Mucosa of descending colon (tissue), 3 donors: ENCODE measurements at regions not wholly inside any gene's neighbourhood (a gene's known extent, or its start where the extent isn't known, plus 50 kb on each side); places are given as distances from the start of the nearest gene placed in this dataset.

ENCODE experiments used
- ATAC-seq: fragments of 200-7000 bp; cut with Tn5 transposase; one replicate; pipeline ENCODE4 v1.9.1; 2020; ENCODE audit warnings: mild to moderate bottlenecking, moderate library complexity
- DNase-seq, 3 donors: peaks; one replicate each; pipeline ENCODE4 v3.0.0-alpha.2; 2020
- H3K36me3 ChIP-seq: fragments of 200-600 bp; one replicate; pipeline ENCODE4 v1.8.0; 2021; ENCODE audit warnings: low read depth, mild to moderate bottlenecking
- H3K4me1 ChIP-seq: fragments of 200-600 bp; one replicate; pipeline ENCODE4 v1.8.0; 2021; ENCODE audit warnings: low read depth, mild to moderate bottlenecking
- H3K4me3 ChIP-seq: fragments of 200-600 bp; one replicate; pipeline ENCODE4 v1.8.0; 2021; ENCODE audit warnings: mild to moderate bottlenecking
- H3K9me3 ChIP-seq: fragments of 200-600 bp; one replicate; pipeline ENCODE4 v1.8.0; 2021; ENCODE audit warnings: mild to moderate bottlenecking
- intact Hi-C, 2 donors: fragments of 100-400 bp; cut with DNase I in 1 of 2; cut with micrococcal nuclease in 1 of 2; formaldehyde crosslinking; loops; one replicate each; pipeline versions ENCODE4 v1.11.0 to v1.11.1; 2022; cut with DNase I, micrococcal nuclease
- TF ChIP-seq, protein P1 (sequence below): fragments of 200-600 bp; IDR thresholded peaks from one replicate; pipeline ENCODE4 v1.8.0; 2022; ENCODE audit warnings: antibody characterized with exemption, mild to moderate bottlenecking
- donor health status: DM: no; HTN: no; CAD: no; lungs with moderate emphysema.
- donor health status: DM: no; HTN: no; CAD: no.
- donor health status: DM: no; HTN: yes; CAD: no.

DNA sequence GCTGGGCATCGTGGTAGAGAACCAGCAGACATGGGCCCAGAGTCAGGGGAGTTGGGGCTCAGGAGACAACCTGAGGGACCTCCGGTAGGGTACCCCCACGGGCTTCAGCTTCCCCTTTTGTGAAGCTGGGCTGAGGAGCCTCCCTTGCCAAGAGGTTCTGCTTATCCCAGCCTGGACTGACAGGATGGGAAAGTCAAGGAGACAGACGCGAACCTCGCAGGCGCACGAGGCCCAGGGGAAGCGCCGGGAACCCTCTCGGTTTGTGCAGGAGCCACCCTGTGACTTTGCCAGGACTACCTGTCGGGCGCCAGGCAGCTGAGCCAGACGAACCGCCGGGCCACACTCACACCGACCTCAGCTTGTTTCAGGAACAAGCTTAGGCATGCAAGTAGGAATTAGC is 566.1 kb downstream of the BRD1 start:
- H3K4me3 ChIP-seq: no peak overlapping the region
- intact Hi-C loops: no loop called here
- ATAC-seq (no peak), DNase-seq (no peak)
- TF ChIP-seq, protein P1, sequence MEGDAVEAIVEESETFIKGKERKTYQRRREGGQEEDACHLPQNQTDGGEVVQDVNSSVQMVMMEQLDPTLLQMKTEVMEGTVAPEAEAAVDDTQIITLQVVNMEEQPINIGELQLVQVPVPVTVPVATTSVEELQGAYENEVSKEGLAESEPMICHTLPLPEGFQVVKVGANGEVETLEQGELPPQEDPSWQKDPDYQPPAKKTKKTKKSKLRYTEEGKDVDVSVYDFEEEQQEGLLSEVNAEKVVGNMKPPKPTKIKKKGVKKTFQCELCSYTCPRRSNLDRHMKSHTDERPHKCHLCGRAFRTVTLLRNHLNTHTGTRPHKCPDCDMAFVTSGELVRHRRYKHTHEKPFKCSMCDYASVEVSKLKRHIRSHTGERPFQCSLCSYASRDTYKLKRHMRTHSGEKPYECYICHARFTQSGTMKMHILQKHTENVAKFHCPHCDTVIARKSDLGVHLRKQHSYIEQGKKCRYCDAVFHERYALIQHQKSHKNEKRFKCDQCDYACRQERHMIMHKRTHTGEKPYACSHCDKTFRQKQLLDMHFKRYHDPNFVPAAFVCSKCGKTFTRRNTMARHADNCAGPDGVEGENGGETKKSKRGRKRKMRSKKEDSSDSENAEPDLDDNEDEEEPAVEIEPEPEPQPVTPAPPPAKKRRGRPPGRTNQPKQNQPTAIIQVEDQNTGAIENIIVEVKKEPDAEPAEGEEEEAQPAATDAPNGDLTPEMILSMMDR: no peak
- no peaks in the 10 kb centered on the region for H3K9me3 ChIP-seq
- no peaks in the 10 kb centered on the region for H3K36me3 ChIP-seq
- H3K4me1 ChIP-seq: no peaks in the 10 kb centered on the region

DNA sequence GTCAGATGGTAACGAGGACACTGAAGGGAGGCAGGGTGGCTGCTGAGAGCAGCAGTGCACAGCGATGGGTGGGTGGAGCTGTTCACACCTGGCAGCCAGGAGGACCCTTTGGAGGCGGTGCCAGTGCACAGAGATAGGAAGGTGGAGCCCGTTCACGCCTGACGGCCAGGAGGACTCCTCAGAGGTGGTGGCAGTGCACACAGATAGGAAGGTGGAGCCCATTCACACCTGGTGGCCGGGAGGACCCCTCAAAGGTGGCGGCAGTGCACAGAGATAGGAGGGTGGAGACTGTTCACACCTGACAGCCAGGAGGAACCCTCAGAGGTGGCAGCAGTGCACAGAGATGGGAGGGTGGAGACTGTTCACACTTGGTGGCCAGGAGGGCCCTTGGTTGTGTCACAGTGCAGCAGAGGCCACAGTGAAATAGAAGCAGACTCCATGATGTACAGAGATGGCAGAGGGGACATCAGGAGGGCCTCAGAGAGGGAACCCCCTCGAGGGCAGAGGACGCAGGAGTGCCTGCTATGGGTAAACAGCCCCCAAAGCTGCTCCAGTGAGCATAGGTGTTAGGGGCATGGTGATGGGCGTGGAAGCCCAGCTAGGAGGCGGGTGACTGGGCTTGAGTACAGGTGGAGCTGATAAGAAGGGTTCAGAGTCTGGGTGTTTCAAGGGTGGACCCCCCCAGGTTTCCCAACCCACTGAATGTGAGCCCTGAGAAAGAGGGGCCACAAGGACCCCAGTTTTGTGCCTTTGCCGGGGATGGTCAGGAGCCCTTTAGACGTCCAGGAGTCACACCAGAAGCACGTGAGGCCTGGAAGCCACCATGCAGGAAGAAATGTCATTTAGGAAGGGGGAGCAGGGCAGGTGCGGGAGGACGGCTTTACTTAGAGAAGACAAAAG is 566.7 kb downstream of the BRD1 start:
- ATAC-seq (no peak), DNase-seq (no peak)
- Histone ChIP-seq H3K4me1 (no peaks in the 10 kb centered on the region), H3K4me3 (no peak overlapping the region), H3K36me3 (no peaks in the 10 kb centered on the region), H3K9me3 (no peaks in the 10 kb centered on the region)
- intact Hi-C loops: no loop called here
- TF ChIP-seq, protein P1: no peak

DNA sequence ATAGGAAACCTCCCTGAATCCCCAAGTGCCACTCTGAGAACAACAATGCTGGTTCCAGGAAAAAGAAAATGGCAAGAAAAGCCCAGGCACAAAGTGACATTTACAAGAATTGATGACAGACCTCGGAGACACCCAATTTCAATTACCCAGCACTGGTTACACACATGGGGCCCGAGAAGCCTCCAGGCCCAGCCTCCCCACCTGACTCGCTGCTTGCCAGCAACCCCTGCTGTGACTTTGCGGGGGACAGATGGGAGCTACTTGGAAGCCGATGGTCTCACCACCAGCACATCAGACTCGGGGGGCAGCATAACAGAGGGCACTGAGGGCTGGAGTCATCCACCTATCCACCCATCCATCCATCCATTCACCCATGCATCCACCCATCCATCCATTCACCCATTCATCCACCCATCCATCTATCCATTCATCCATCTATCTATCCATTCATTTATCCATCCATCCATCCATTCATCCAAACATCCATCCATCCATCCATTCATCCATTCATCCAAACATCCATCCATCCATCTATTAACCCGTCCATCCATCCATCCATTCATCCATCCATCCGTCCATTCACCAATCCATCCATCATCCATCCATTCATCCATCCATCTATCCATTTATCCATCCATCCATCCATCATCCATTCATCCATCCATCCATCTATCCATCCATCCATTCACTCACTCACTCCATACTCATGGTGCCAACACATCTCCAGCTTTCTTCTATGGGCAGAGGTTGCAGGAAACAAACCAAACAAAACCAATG is 567.6 kb downstream of the BRD1 start:
- Histone ChIP-seq H3K9me3 (no peaks in the 10 kb centered on the region), H3K4me1 (no peaks in the 10 kb centered on the region), H3K4me3 (no peak overlapping the region), H3K36me3 (no peaks in the 10 kb centered on the region)
- DNase-seq (no peak), ATAC-seq (no peak)
- intact Hi-C loops: no loop called here
- TF ChIP-seq, protein P1: no peak

DNA sequence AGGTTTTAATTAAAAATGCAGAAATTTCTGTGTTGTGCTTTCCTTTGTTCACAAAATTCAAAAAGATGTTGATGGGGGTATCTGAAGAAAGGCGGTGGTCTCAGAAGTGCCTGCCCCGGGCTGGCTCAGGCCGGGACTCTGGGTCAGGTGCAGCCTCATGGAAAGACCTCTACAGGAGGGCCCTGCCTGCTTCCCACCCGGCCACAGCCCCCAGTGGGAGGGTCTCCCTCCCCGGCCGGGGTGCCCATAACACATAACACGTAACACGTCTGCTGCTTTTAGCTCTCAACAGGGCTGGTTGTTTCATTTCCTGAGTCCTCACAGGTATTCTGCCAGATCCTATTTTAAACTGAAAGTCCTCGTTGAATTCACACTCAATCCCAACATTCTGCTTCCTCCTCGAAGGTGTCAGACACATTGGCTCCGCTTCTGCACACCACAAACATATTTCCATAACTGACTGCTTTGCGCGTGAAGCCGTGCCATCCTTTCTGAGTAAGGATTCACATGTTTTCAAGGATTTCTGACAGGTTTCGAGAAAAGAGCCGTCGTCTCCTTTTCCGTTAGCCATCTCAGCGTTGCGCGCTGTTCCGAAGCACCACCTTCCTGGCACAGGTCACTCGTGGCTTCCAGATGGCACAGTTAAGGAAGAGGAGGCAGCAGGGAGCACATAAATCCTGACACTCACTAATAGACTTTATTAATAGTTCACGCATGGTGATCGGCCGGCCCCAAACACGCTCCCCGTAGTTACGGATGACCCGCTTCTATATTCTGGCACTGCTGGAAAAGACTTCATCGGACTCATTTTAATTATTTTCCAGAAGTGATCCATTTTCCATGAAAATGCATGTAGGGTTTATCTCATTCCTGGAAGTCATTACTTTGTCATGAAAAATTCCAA is 569.3 kb downstream of the BRD1 start:
- Histone ChIP-seq H3K9me3 (no peaks in the 10 kb centered on the region), H3K4me1 (no peaks in the 10 kb centered on the region), H3K4me3 (no peak overlapping the region), H3K36me3 (no peaks in the 10 kb centered on the region)
- TF ChIP-seq, protein P1: no peak
- DNase-seq (no peak), ATAC-seq (no peak)
- intact Hi-C loops: no loop called here

DNA sequence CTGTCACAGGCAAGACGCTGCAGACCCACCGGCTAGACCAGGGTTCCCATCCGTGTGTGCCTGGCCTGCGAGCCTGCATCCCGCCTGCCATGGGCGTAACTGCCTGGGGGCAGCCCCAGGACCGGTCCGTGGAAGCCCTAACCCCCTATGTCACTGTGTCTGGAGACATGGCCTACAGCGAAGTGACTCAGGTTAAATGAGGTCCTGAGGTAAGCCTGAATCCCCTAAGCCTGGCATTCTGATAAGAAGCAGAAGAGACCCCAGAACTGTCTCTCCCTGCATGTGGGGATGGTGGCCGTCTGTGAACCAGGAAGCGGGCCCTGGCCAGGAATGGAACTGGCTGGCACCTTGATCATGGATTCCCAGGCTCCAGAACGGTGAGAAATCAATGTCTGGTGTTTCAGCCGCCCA is 570.1 kb downstream of the BRD1 start:
- DNase-seq (no peak), ATAC-seq (no peak)

More for the DNA sequence above, 570.1 kb downstream of the BRD1 start:
- no peaks in the 10 kb centered on the region for H3K4me1 ChIP-seq
- TF ChIP-seq, protein P1: no peak
- H3K4me3 ChIP-seq: no peak overlapping the region
- H3K36me3 ChIP-seq: no peaks in the 10 kb centered on the region
- intact Hi-C loops: no loop called here
- no peaks in the 10 kb centered on the region for H3K9me3 ChIP-seq
